Mucosa of rectum (tissue), 2 donors: ENCODE measurements at regions not wholly inside any gene's neighbourhood (a gene's known extent, or its start where the extent isn't known, plus 50 kb on each side); places are given as distances from the start of the nearest gene placed in this dataset.
"Not testable (repeated sequence)": the region's sequence is repeated elsewhere in the genome, so short reads cannot be mapped to it uniquely, and the experiment has no call there.

Experiments
- H3K27ac ChIP-seq, 2 donors: one replicate each; pipeline ENCODE4 v1.7.0; 2013; ENCODE audit warnings: inconsistent platforms in 2 of 2, low read depth in 2 of 2, low read length in 2 of 2
- H3K27me3 ChIP-seq, 2 donors: one replicate each; pipeline ENCODE4 v1.7.0; 2013; ENCODE audit warnings: low read length in 2 of 2; ENCODE audit not compliant: control insufficient read depth in 2 of 2, insufficient read depth in 2 of 2
- H3K36me3 ChIP-seq, 2 donors: one replicate each; pipeline ENCODE4 v1.7.0; 2013; ENCODE audit warnings: low read length in 2 of 2; ENCODE audit not compliant: control insufficient read depth in 2 of 2, insufficient read depth in 2 of 2
- H3K4me1 ChIP-seq, 2 donors: one replicate each; pipeline ENCODE4 v1.7.0; 2013; ENCODE audit warnings: low read length in 2 of 2, mild to moderate bottlenecking in 1 of 2; ENCODE audit not compliant: control insufficient read depth in 2 of 2, insufficient read depth in 2 of 2
- H3K4me3 ChIP-seq, 2 donors: one replicate each; pipeline ENCODE4 v1.7.0; 2013; ENCODE audit warnings: low read length in 2 of 2
- H3K9ac ChIP-seq, 2 donors: one replicate each; pipeline ENCODE4 v1.7.0; 2013; ENCODE audit warnings: low read length in 2 of 2, low read depth in 1 of 2, mild to moderate bottlenecking in 1 of 2
- H3K9me3 ChIP-seq, 2 donors: one replicate each; pipeline ENCODE4 v1.7.0; 2013; ENCODE audit warnings: low read length in 2 of 2; ENCODE audit not compliant: control insufficient read depth in 2 of 2
- donor health status: healthy.
- donor health status: Normal muscosa, but diverticular disease.

DNA sequence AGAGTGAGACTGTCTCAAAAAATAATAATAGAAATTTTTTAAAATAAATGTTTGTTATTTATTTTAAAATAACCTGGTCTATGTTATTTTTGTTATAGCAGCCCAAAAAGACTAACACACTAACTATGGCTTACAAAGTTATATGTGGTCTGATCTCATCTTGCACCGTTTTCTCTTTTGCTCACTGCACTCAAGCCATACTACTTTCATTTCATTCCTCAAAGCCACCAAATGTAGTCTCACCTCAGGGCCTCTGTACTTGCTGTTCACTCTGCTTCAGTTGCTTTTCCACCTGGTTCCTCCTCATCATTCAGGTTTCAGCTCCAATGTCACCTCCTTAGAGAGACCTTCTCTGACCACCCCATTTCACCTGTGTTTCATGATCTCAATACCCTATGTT lies 55.2 kb upstream of the MDM1 start:
- H3K27ac ChIP-seq: no peak overlapping the region
- H3K4me3 ChIP-seq: no peak overlapping the region
- H3K9ac ChIP-seq: no peak overlapping the region
- peaks cover 0 to 2% of the 10 kb centered on the region in 2 donors for H3K4me1 ChIP-seq
- H3K9me3 ChIP-seq: peaks cover 0 to 3% of the 10 kb centered on the region in 2 donors
- H3K27me3 ChIP-seq: no peaks in the 10 kb centered on the region
- no peaks in the 10 kb centered on the region for H3K36me3 ChIP-seq

DNA sequence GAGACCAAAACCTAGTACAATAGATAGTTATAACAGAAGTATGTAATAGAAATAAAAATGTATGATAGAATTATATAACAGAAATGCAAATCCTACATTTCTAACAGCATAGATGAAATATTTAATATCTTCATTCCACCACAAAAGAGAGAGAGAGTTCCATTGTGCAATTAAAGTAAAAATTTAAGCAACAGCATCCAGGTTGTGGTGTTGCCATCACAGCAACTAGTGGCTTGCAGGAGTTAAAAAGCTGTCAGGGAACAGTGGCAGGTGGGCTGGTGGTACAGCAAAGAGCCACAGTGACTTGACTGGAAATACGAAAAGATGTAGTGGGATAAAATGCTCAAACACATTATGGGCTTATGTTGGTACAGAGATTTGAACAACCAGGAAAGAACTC lies 57.1 kb upstream of the MDM1 start:
- Histone ChIP-seq H3K9ac (no peak overlapping the region), H3K27me3 (no peaks in the 10 kb centered on the region), H3K4me1 (peaks cover 0 to 2% of the 10 kb centered on the region in 2 donors), H3K4me3 (no peak overlapping the region), H3K36me3 (no peaks in the 10 kb centered on the region), H3K9me3 (peaks cover 0 to 3% of the 10 kb centered on the region in 2 donors), H3K27ac (no peak overlapping the region)

DNA sequence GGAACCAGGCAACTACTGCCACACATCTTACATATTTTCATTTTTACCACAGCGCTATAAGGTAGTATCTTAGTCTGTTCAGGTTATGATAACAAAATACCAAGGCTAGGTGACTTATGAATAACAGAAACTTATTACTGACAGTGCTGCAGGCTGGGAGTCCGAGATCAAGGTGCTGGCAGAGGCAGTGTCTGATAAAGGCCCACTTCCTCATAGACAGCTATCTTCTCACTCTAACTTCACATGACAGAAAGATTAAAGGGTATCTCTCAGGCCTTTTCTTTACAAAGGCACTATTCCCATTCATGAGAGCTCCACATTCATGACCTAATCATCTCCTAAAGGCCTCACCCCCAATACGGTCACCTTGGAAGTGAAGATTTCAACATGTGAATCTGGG lies 59.8 kb upstream of the MDM1 start:
- Histone ChIP-seq H3K36me3 (no peaks in the 10 kb centered on the region), H3K4me3 (no peak overlapping the region), H3K9ac (no peak overlapping the region), H3K9me3 (peaks cover 0 to 3% of the 10 kb centered on the region in 2 donors), H3K4me1 (peaks cover 0 to 2% of the 10 kb centered on the region in 2 donors), H3K27me3 (no peaks in the 10 kb centered on the region), H3K27ac (no peak overlapping the region)

DNA sequence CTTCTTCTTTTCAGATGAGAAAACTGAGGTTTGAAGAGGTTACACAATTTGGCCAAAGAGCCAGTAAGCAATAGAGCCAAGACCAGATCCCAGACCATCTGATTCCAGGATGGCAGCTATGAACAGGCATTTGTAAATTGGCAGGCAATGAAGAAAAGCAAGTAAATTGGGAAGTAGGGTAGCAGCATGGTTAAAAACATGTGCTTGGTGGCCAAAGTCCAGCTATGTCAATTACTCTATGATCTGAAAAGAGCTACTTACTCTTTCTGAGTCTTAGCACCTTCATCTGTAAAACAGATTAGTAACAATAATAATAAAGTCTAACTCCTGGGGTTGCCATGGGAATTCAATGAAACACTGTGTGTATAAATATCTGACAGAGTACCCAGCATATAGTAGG lies 60.2 kb upstream of the MDM1 start:
- Histone ChIP-seq H3K4me1 (peaks cover 0 to 2% of the 10 kb centered on the region in 2 donors), H3K9me3 (peaks cover 0 to 3% of the 10 kb centered on the region in 2 donors), H3K4me3 (no peak overlapping the region), H3K9ac (no peak overlapping the region), H3K27me3 (no peaks in the 10 kb centered on the region), H3K36me3 (no peaks in the 10 kb centered on the region), H3K27ac (no peak overlapping the region)

DNA sequence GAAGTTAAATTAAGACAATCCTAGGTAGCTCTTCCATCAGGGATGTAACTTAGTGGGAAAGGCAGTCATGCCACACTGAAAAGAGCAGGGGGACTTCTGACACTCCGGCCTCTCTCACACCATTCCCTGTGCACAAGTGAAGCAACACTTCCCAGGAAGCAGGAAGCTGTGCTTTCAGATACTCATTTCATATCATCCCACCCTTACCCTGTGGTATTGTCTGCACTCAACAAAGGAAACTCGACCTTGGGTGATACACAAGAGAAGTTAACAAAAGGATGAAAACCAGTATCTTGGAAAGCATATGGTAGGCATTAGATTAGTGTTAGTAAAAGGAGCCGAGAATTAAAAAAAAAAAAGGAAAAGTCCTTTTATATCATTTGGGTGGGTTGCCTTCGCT lies 61.3 kb upstream of the MDM1 start:
- Histone ChIP-seq H3K27ac (no peak overlapping the region), H3K9me3 (peaks cover 0 to 3% of the 10 kb centered on the region in 2 donors), H3K36me3 (no peaks in the 10 kb centered on the region), H3K4me3 (no peak overlapping the region), H3K9ac (no peak overlapping the region), H3K27me3 (no peaks in the 10 kb centered on the region), H3K4me1 (peaks cover 0 to 2% of the 10 kb centered on the region in 2 donors)

DNA sequence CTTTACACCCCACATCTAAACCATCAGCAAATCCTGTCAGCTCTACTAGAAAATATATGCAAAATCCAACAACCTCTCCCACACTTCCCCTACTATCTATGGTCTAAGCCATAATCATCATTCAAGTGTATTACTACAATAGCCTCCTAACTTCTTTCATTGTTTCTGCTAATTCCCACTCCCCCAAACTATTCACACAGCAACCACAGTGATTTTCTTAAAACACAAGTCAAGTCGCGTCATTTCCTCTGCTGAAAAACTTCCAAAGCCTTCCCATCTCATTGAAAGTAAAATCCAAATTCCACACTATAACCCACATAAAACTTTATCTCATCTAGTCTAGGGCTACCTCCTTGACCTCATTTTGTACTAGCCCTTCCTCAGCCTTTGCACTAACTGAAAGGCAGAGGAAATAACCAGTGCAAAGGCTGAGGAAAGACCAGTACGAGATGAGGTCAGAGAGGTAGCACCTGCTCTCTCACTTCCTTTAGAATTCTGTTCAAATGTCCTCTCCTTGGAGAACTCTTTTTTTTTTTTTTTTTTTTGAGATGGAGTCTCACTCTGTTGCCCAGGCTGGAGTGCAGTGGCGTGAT lies 65.5 kb upstream of the MDM1 start:
- Histone ChIP-seq H3K27ac (no peak overlapping the region), H3K36me3 (no peaks in the 10 kb centered on the region), H3K27me3 (no peaks in the 10 kb centered on the region), H3K9me3 (no peaks in the 10 kb centered on the region), H3K4me1 (no peaks in the 10 kb centered on the region), H3K9ac (no peak overlapping the region), H3K4me3 (no peak overlapping the region)

DNA sequence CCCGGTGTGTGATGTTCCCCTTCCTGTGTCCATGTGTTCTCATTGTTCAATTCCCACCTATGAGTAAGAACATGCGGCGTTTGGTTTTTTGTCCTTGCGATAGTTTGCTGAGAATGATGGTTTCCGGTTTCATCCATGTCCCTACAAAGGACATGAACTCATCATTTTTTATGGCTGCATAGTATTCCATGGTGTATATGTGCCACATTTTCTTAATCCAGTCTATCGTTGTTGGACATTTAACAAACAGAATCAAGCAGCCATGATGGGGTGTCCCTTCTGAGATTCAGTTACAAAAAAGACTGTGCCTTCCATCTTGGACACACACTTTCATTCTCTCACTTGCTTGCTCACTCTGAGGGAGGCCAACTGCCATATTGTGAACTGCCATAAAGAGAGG lies 66.5 kb upstream of the MDM1 start:
- H3K27ac ChIP-seq, H3K36me3 ChIP-seq, H3K4me3 ChIP-seq, H3K27me3 ChIP-seq, H3K9me3 ChIP-seq, H3K4me1 ChIP-seq, H3K9ac ChIP-seq: not testable (repeated sequence)

DNA sequence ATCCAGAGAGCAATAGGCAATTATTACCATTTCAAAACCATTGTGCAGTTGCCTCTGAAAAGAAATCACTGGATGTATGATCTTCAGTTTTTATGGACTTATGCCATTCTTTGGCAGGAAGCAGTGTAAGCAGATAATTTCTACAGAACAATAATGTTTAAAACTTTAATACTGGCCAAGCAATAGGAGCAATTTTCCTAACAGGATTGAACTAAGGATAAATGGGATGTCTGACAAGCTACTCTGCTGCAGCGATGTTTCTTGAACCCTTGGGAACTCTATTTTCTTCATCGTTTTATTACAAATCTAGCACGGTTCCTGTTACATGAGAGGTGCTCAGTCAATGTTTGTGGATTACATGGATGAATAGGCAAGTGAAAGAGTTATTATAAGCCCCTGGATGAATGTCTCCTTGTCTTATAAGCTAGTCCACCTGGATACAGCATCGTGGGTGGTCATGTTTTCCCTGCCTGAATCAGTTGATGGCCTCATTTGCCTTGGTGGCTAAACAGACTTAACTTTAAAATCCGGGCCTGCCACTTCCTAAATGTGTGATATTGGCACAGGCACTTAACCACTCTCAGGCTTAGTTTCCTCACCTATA lies 68.2 kb upstream of the MDM1 start:
- H3K4me1 ChIP-seq: peaks cover 2 to 7% of the 10 kb centered on the region in 2 donors
- no peak overlapping the region for H3K9ac ChIP-seq
- no peaks in the 10 kb centered on the region for H3K9me3 ChIP-seq
- no peaks in the 10 kb centered on the region for H3K36me3 ChIP-seq
- no peak overlapping the region for H3K27ac ChIP-seq
- no peaks in the 10 kb centered on the region for H3K27me3 ChIP-seq
- no peak overlapping the region for H3K4me3 ChIP-seq

DNA sequence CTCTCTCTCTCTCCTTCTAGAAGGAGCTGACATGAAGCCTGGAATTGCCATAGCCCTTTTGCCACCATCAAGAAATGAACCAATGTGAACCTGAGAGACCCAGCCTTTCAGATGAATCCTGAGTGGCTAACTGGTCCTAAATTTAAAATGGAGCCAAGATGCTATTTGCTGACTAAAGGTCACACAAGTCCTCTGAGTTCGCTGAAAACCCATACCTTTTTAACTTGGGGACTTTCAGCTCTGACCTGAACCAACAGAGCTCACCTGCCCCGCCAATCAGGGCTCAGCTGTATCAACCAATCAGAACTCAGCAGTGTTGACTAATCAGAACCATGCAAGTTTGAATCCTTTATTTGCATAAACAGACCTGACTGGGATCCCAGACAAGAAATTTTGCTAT lies 70.3 kb upstream of the MDM1 start:
- Histone ChIP-seq H3K4me1 (peaks cover 11 to 21% of the 10 kb centered on the region in 2 donors), H3K9me3 (no peaks in the 10 kb centered on the region), H3K27me3 (no peaks in the 10 kb centered on the region), H3K27ac (no peak overlapping the region), H3K36me3 (no peaks in the 10 kb centered on the region), H3K9ac (no peak overlapping the region), H3K4me3 (no peak overlapping the region)

DNA sequence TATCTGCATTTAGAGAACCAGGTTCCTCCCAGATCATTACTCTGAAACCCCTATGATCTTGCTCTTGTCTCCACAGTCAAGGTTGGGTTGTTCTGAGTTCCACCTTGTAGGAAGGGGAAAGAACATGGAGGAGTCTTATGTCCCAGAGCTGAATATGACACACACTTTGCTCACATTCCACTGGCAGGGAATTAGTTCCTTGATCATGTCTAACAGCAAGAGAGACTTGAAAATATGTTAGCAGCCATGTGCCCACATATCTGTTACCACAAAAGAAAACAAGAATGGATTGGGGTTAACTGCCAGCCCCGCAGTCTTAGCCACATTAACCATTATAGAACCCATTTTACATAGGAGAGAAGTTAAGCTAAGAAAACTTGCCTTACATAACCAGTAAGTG lies 71.1 kb upstream of the MDM1 start:
- no peak overlapping the region for H3K9ac ChIP-seq
- H3K9me3 ChIP-seq: no peaks in the 10 kb centered on the region
- no peaks in the 10 kb centered on the region for H3K36me3 ChIP-seq
- no peak overlapping the region for H3K27ac ChIP-seq
- H3K27me3 ChIP-seq: no peaks in the 10 kb centered on the region
- no peak overlapping the region for H3K4me3 ChIP-seq
- peaks cover 11 to 21% of the 10 kb centered on the region in 2 donors for H3K4me1 ChIP-seq
